Activated B cell treated with CpG ODN at 0.5 μM for 24 hours (primary cell): ENCODE measurements at regions not wholly inside any gene's neighbourhood (a gene's known extent, or its start where the extent isn't known, plus 50 kb on each side); places are given as distances from the start of the nearest gene placed in this dataset.

Experiments
- ATAC-seq: fragments of 200-7000 bp; cut with Tn5 transposase; one replicate; pipeline ENCODE4 v1.10.0; 2021; ENCODE audit warnings: low read depth, mild to moderate bottlenecking, moderate library complexity
- CTCF ChIA-PET: fragments of 350-600 bp; sonication (Branson Sonifier 250); formaldehyde crosslinking; loops from one replicate; lab custom pipeline; 2021; ENCODE audit warnings: antibody characterized with exemption; lab: Charles Lee
- POLR2A ChIA-PET: fragments of 350-600 bp; sonication (Branson Sonifier 250); formaldehyde crosslinking; loops from one replicate; lab custom pipeline; 2021; ENCODE audit warnings: antibody characterized with exemption; lab: Charles Lee
- DNase-seq: peaks from one replicate; pipeline ENCODE4 v3.0.0; 2022
- H3K27ac Mint-ChIP-seq: one replicate; pipeline ENCODE4 v1.8.0; 2020; ENCODE audit warnings: mixed read lengths
- H3K27me3 Mint-ChIP-seq: one replicate; pipeline ENCODE4 v1.8.0; 2021; ENCODE audit warnings: mixed read lengths
- H3K36me3 Mint-ChIP-seq: one replicate; pipeline ENCODE4 v1.8.0; 2021; ENCODE audit warnings: low read depth, mixed read lengths
- H3K4me1 Mint-ChIP-seq: one replicate; pipeline ENCODE4 v1.8.0; 2021; ENCODE audit warnings: mixed read lengths
- H3K4me3 Mint-ChIP-seq: one replicate; pipeline ENCODE4 v1.8.0; 2020; ENCODE audit warnings: mild to moderate bottlenecking, mixed read lengths
- H3K9me3 Mint-ChIP-seq: one replicate; pipeline ENCODE4 v1.8.0; 2020; ENCODE audit warnings: mixed read lengths
- intact Hi-C: fragments of 100-400 bp; cut with micrococcal nuclease; formaldehyde crosslinking; loops from one replicate; pipeline ENCODE4 v1.15.1; 2024
- TF ChIP-seq, protein P1 (sequence below): fragments of 200-600 bp; IDR thresholded peaks from one replicate; pipeline ENCODE4 v1.8.0; 2022; ENCODE audit warnings: antibody characterized with exemption, mild to moderate bottlenecking

- Mint-ChIP-seq H3K4me3 (no peak overlapping the region), H3K36me3 (no peaks in the 10 kb centered on the region), H3K4me1 (peaks cover 2% of the 10 kb centered on the region), H3K27me3 (peaks cover 5% of the 10 kb centered on the region), H3K27ac (no peak overlapping the region), H3K9me3 (no peaks in the 10 kb centered on the region)
- TF ChIP-seq, protein P1, sequence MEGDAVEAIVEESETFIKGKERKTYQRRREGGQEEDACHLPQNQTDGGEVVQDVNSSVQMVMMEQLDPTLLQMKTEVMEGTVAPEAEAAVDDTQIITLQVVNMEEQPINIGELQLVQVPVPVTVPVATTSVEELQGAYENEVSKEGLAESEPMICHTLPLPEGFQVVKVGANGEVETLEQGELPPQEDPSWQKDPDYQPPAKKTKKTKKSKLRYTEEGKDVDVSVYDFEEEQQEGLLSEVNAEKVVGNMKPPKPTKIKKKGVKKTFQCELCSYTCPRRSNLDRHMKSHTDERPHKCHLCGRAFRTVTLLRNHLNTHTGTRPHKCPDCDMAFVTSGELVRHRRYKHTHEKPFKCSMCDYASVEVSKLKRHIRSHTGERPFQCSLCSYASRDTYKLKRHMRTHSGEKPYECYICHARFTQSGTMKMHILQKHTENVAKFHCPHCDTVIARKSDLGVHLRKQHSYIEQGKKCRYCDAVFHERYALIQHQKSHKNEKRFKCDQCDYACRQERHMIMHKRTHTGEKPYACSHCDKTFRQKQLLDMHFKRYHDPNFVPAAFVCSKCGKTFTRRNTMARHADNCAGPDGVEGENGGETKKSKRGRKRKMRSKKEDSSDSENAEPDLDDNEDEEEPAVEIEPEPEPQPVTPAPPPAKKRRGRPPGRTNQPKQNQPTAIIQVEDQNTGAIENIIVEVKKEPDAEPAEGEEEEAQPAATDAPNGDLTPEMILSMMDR, result no peak
- ChIA-PET CTCF (no interaction called here), POLR2A (no interaction called here)
- DNase-seq (no peak), ATAC-seq (no peak)
- intact Hi-C loops, result loop anchor here (10.0 kb wide), 2 partner anchors 420 to 700 kb away; no protein-coding TSS in a partner anchor
These were observed 77.8 kb downstream of the BUD13 start for GRCh38 chr11:116694815-116695590.

DNA sequence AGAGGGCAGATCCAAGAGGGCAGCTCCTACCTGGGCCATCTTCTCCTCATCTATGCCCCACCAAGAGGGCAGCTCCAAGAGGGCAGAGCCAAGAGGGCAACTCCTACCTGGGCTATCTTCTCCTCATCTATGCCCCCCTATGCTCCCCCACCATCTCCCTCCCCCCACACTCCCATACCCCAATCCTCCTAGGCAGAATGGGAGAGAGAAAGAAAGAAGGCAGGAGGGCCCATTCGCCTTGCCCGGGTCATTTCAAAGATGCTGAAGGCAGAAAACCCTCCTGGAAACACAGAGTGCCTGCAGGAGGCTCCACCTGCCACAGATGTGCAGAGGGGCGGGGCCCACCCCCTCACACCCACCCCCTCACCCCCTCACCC lies 78.5 kb downstream of the BUD13 start:
- no peak for DNase-seq

DNA sequence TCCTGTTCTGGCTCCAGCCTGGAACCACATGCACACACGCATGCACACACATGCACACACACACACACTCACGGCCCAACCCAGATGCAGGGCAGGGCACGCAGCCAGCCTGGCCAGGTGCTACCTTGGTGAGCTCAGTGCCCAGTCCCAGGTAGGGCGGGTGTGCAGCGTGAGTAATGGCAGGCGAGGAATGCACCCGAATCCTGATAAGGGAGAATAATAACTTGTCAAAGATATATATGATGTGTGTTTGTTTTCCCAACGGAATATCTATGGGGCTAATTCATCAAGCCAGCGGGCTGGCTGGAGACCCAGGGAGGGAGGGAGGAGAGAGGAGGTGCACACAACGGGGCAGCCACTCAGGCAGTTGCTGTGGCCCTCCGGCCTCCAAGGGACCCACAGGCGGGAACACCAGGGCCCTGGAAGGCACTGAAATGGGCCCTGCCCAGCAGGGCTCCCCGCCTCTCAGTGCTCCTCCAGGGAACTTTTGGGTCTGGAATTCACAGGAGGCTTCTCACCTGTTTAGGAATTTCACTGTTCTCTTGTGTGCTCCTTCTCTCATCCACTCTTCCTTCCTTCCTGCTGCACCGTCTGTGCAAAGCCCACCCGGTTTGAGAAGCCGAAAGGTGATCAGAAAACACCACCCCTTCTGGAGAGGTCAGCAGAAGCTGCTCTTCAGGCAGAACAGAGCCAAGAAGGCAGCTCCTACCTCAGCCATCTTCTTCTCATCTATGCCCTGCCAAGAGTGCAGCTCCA lies 79.0 kb downstream of the BUD13 start:
- ChIA-PET POLR2A (no interaction called here), CTCF (no interaction called here)
- TF ChIP-seq, protein P1, result no peak
- DNase-seq (no peak), ATAC-seq (no peak)
- intact Hi-C loops, result loop anchor here (10.0 kb wide), 2 partner anchors 419 to 699 kb away; no protein-coding TSS in a partner anchor
- peaks cover 2% of the 10 kb centered on the region for H3K4me1 Mint-ChIP-seq
- H3K9me3 Mint-ChIP-seq, result no peaks in the 10 kb centered on the region
- peaks cover 5% of the 10 kb centered on the region for H3K27me3 Mint-ChIP-seq
- no peaks in the 10 kb centered on the region for H3K36me3 Mint-ChIP-seq
- no peak overlapping the region for H3K27ac Mint-ChIP-seq
- no peak overlapping the region for H3K4me3 Mint-ChIP-seq

More for the DNA sequence above, 78.5 kb downstream of the BUD13 start:
- Mint-ChIP-seq H3K9me3 (no peaks in the 10 kb centered on the region), H3K27ac (no peak overlapping the region), H3K27me3 (peaks cover 5% of the 10 kb centered on the region), H3K4me1 (peaks cover 2% of the 10 kb centered on the region), H3K36me3 (no peaks in the 10 kb centered on the region), H3K4me3 (no peak overlapping the region)
- no peak for ATAC-seq
- ChIA-PET CTCF (no interaction called here), POLR2A (no interaction called here)
- intact Hi-C loops, result loop anchor here (10.0 kb wide), 2 partner anchors 420 to 700 kb away; no protein-coding TSS in a partner anchor
- TF ChIP-seq, protein P1, result no peak

DNA sequence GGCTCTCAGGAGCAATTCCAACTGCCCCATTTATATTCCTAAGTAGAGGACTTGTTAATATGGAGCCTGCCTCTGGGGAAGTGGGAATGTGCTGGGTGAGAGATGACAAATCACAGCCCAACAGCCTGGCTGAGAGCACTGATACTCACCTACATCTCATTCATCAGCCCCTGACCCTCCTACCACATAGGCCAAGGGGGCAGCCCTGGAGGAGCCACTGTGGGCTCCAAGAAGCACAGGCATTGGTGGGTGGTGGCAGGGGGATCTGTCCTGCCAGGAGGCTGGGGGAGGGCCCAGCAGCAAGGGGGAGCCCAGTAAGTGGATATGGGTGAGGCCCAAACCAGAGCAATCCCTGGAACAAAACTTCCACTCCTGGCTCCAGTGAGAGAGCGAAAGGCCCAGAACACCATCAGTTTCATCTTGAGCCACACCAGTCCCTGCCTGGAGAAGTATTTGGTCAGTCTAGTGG lies 79.7 kb downstream of the BUD13 start:
- ATAC-seq, result no peak
- Mint-ChIP-seq H3K9me3 (no peaks in the 10 kb centered on the region), H3K4me3 (no peak overlapping the region), H3K4me1 (peaks cover 2% of the 10 kb centered on the region), H3K27ac (no peak overlapping the region), H3K27me3 (peaks cover 2% of the 10 kb centered on the region), H3K36me3 (no peaks in the 10 kb centered on the region)
- POLR2A ChIA-PET, result no interaction called here
- no peak for DNase-seq
- CTCF ChIA-PET, result no interaction called here
- TF ChIP-seq, protein P1, result no peak
- intact Hi-C loops, result loop anchor here (10.0 kb wide), 2 partner anchors 418 to 698 kb away; no protein-coding TSS in a partner anchor
